GM19351 (cell line): ENCODE measurements at regions not wholly inside any gene's neighbourhood (a gene's known extent, or its start where the extent isn't known, plus 50 kb on each side); places are given as distances from the start of the nearest gene placed in this dataset.
"Not testable (repeated sequence)": the region's sequence is repeated elsewhere in the genome, so short reads cannot be mapped to it uniquely, and the experiment has no call there.

Experiments used
- ATAC-seq: cut with Tn5 transposase; IDR thresholded peaks from one replicate; pipeline ENCODE4 v1.9.1; 2021; ENCODE audit warnings: mild to moderate bottlenecking, moderate library complexity; ENCODE audit not compliant: unreplicated experiment

GRCh38 chr4:149983931-149984330 lies 94.3 kb upstream of the DCLK2 start:
- no peak for ATAC-seq

DNA sequence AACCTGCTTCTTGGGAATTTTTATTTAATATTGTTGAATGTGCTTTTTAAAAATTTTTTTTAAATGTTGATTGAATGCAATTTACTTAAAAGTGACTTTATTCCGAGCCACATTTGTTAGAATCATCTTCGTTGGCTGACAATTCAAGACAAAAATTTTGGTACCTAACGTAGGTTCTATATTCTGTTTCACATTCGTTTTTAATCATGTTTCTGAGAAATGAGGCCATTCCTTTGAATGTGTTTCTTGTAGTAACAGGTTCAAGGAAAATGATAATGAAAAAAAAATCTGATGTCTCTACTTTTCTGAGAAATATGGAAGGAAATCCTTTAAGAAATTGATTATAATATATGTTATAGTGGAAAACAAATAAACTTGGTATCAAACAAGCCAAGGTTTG lies 92.3 kb upstream of the DCLK2 start:
- no peak for ATAC-seq

DNA sequence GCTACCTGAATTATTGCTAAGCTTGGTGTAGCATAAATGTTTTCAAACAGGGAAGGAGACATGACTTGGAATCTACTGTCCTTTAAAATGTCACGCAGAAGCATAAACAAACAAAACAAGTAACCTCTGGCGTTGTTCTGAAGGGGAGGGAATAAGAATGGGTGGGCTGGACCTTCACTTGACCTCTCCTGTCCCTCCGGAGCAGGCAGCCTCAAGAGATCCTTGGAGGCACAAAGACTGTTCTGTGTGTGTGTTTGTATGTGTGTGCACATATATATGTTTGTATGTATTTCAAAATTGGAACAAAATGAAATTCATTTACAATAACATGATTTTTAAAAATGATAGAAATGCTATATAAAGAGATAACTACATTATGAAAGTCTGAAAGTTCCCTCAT lies 91.3 kb upstream of the DCLK2 start:
- no peak for ATAC-seq

DNA sequence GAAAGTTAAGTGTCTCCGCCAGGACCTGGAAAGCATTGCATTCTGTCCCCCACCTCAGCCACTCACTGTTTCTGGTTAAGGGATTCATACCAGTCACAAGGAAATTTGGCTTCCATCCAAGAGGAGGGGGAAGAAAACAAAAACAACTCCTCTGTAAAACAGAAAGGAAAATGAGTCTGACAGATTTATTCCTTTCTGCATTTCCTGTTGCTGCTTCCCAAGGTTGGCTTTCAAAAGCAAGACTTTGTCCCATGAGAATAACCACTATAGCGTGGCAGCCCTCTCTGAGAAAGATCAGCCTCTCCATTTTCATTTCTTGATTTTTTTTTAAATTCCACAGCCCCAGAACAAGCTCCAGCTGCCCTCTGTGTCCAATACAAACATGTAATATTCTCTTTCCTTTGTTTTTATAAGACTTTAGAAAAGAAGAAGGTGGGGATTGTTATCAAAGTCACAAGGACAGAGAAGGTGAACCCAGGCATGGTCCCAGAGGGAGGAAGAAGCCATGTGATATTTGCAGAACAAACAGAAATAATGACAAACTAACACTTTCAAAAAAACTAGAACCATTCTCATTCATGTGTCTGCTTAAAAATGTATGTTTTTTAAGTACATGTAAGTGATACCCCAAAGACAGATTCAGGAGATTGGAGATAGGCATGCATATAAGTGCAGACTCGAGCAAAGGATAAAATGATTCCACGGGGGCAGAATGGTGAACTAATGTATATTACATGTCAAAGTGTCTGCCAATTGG lies 90.7 kb upstream of the DCLK2 start:
- no peak for ATAC-seq

- no peak for ATAC-seq
Observed at GRCh38 chr4:149988087-149988410, 90.2 kb upstream of the DCLK2 start.

DNA sequence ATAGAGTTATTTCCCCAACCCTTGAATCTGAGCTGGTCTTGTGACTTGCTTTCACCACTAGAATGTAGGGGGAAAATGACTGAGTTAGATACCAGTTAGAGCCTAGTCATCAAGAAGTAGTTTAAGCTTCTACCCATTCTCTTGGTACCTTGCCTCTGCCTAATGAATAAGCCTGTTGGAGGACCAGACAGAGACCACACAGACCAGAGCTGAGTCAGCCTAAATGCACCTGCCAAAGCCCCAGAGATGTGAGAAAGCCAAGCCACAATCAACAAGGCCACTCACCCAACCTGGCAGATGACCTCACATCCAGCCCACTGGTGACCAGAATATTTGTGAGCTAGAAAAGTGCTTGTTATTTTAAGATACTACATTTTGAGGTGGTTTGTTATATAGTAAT lies 85.2 kb upstream of the DCLK2 start:
- no peak for ATAC-seq

- no peak for ATAC-seq
Observed at GRCh38 chr4:149995134-149995756, 83.0 kb upstream of the DCLK2 start.

- ATAC-seq, result peak; percentile 59
Observed at GRCh38 chr4:149997881-149998421, 80.3 kb upstream of the DCLK2 start.

DNA sequence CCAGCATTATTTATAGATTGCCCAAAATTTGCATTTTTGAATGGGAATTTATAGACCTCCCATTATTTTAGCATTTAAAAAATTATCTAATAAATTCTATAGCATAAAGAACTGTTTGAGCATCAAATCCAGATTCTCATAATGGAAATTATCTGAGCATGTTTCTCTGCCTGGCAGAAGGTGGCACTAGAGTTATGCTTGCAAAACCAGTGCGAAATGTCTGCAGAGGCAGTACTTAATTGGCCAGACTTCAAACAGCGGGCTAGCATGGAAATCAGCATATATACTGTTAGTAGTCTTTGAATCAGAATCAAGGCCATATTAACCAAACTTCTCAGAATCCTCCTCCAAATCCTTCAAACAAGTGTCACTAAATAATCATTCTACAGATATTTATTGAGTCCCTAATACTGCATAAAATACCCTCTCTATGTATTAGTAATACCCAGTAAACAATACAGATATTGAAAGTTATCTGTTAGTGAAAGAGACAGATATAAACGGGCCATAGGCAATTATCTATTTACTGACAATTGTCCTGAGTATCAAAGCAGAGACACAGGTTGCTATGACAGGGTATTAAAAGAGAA lies 78.7 kb upstream of the DCLK2 start:
- peak; percentile 71 for ATAC-seq

GRCh38 chr4:150001815-150002214 lies 76.4 kb upstream of the DCLK2 start:
- no peak for ATAC-seq

GRCh38 chr4:150002561-150002960 lies 75.7 kb upstream of the DCLK2 start:
- ATAC-seq, result no peak

GRCh38 chr4:150004481-150004880 lies 73.8 kb upstream of the DCLK2 start:
- ATAC-seq, result no peak

DNA sequence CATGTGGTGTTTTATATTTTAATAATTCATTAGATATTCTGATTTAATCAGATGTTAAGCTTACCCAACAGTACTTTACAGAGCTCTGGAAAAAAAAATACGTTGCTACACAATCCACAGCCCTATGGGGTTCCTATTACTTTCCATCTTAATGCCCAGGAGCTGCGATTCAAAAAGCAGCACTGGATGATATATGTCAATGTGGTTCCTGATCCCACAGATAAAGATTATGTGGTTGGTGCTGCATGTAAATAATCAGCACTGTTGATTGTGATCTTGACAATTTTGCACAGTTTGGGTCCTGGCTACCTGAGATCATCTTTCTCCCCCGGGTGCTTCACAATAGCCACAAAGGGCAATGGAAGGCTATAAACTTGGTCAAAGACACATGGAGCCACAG lies 72.7 kb upstream of the DCLK2 start:
- ATAC-seq, result no peak

GRCh38 chr4:150006197-150006596 lies 72.0 kb upstream of the DCLK2 start:
- ATAC-seq, result no peak

DNA sequence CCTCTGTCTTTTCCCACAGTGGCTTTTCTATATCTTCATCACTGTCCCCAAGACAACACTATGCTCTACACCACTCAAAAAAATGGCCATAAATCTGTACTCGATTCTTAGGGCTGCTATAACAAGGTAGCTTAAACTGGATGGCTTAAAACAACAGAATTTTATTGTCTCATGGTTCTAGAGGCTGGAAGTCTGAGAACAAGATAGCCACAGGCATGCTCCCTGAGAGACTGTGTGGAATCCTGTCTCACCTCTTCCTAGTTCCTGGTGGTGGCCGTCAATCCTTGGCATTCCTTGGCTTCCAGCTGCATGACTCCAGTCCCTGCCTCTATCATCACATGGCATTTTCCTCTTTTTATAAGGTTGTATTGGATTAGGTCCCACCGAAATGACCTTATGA lies 70.7 kb upstream of the DCLK2 start:
- ATAC-seq, result no peak

GRCh38 chr4:150008546-150008945 lies 69.7 kb upstream of the DCLK2 start:
- no peak for ATAC-seq

DNA sequence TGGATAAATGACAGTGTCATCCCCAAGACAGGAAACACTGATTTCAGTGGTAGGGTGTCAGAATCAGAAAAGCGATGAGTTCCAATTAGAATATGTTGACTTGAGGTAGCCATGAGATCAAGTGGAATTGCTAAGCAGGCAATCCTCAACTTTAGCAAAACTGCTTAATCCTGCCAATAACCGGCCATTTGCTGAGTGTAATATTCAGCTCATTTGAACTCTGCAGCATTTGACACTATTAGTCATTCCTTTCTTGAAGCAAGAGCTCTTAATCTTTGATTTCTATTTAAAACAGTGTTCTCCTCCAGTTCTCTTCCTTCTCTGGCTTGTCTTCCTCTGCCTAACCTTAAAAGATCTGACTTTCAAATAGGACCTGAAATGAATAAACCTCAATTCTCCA lies 68.7 kb upstream of the DCLK2 start:
- ATAC-seq, result no peak

- ATAC-seq, result peak; percentile 90
Observed at GRCh38 chr4:150010525-150011126, 67.6 kb upstream of the DCLK2 start.

- no peak for ATAC-seq
Observed at GRCh38 chr4:150012851-150013360, 65.3 kb upstream of the DCLK2 start.

DNA sequence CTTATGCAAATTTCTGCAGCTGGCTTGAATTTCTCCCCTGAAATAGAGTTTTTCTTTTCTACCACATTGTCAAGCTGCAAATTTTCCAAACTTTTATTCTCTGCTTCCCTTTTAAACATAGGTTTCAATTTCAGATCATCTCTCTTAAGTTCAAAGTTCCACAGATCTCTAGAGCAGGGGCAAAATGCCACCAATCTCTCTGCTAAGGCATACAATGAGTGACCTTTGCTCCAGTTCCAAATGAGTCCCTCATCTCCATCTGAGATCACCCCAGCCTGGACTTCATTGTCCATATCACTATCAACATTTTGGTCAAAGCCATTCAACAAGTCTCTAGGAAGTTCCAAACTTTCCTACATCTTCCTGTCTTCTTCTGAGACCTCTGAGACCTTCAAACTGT lies 62.3 kb upstream of the DCLK2 start:
- ATAC-seq, result not testable (repeated sequence)

DNA sequence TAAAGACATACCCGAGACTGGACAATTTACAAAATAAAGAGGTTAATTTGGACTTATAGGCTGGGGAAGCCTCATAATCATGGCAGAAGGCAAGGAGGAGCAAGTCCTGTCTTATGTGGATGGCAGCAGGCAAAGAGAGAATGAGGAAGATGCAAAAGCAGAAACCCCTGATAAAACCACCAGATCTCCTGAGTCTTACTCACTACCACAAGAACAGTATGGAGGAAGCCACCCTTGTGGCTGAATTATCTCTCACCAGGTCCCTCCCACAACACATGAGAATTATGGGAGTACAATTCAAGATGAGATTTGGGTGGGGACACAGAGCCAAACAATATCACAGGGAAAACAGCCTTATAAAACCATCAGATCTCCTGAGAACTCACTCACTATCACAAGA lies 61.6 kb upstream of the DCLK2 start:
- ATAC-seq, result not testable (repeated sequence)

DNA sequence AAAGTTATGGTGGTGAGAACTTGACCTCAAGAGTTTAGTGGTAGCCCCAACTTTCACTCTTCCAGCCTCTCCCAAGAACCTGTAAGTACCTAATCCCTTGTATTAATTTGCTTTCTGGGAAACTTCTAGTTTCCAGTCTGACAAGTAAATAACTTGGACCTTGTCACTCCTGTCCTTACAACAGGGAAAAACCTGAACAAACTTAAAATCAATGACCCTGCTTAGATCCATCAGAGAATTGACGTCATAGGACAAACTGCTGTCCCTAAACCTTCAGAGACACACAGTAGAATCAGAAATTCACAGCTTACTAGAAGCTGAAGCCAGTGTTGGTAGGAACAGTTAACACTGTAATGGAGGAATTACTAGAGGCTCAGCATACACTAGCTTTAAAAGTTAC lies 60.0 kb upstream of the DCLK2 start:
- ATAC-seq, result no peak
